T-helper 1 cell (primary cell): ENCODE measurements at regions not wholly inside any gene's neighbourhood (a gene's known extent, or its start where the extent isn't known, plus 50 kb on each side); places are given as distances from the start of the nearest gene placed in this dataset.
"Not testable (repeated sequence)": the region's sequence is repeated elsewhere in the genome, so short reads cannot be mapped to it uniquely, and the experiment has no call there.

Experiments used
- DNase-seq, 5 donors: peaks; one replicate each; pipeline ENCODE4 v3.0.0-alpha.2; 2012 to 2020

- no peak for DNase-seq
These were observed 2110.3 kb downstream of the NCAM2 start for GRCh38 chr21:23108533-23108932.

GRCh38 chr21:23111070-23111600 is 2112.9 kb downstream of the NCAM2 start:
- no peak for DNase-seq

- no peak for DNase-seq
These were observed 2121.3 kb downstream of the NCAM2 start for GRCh38 chr21:23119491-23119890.

GRCh38 chr21:23127973-23128372 is 2129.8 kb downstream of the NCAM2 start:
- DNase-seq = no peak

- no peak for DNase-seq
These were observed 2132.1 kb downstream of the NCAM2 start for GRCh38 chr21:23130308-23130707.

- no peak for DNase-seq
These were observed 2133.0 kb downstream of the NCAM2 start for GRCh38 chr21:23131177-23131576.

GRCh38 chr21:23138797-23139196 is 2140.6 kb downstream of the NCAM2 start:
- no peak for DNase-seq

- no peak for DNase-seq
These were observed 2153.9 kb downstream of the NCAM2 start for GRCh38 chr21:23152130-23152529.

GRCh38 chr21:23153842-23154241 is 2155.6 kb downstream of the NCAM2 start:
- not testable (repeated sequence) for DNase-seq

GRCh38 chr21:23155281-23155680 is 2157.1 kb downstream of the NCAM2 start:
- DNase-seq = no peak

GRCh38 chr21:23160914-23161313 is 2162.7 kb downstream of the NCAM2 start:
- no peak for DNase-seq

- no peak for DNase-seq
These were observed 2164.2 kb downstream of the NCAM2 start for GRCh38 chr21:23162198-23162946.
